ENCODE measurements at regions not wholly inside any gene's neighbourhood (a gene's known extent, or its start where the extent isn't known, plus 50 kb on each side); places are given as distances from the start of the nearest gene placed in this dataset.

- WGBS, 2 experiments (ENCODE audit: extremely low coverage in 2 of 2, insufficient read length in 1 of 2) = no CpG with 5 or more reads among the region's 9 CpGs
- in situ Hi-C loops (cut with MboI; ENCODE audit: low sequenced_read_pairs) = no loop called here
- H4K91ac ChIP-seq (ENCODE audit: insufficient read depth, low read depth, low read length) = no peak overlapping the region
- dilution Hi-C loops (cut with HindIII; ENCODE audit: low sequenced_read_pairs, unreplicated experiment) = no loop called here
- H3K27ac ChIP-seq (ENCODE audit: insufficient read depth, low read length) = no peak overlapping the region
- no peaks in the 10 kb centered on the region for H3K4me1 ChIP-seq (ENCODE audit: control insufficient read depth, insufficient read depth, low read length)
- H3K18ac ChIP-seq (ENCODE audit: low read depth, low read length) = no peak overlapping the region
- no peaks in the 10 kb centered on the region for H3K36me3 ChIP-seq (ENCODE audit: control insufficient read depth, insufficient read depth, low read length)
- H2AK9ac ChIP-seq (replicated peaks; ENCODE audit: low read depth, low read length, poor library complexity) = no peak overlapping the region
- no peaks in the 10 kb centered on the region for H3K79me1 ChIP-seq (ENCODE audit: low read depth in 1 of 2, low read length in 2 of 2)
- H3K9ac ChIP-seq (ENCODE audit: low read depth, low read length) = no peak overlapping the region
- no peak overlapping the region for H3K56ac ChIP-seq (ENCODE audit: extremely low read depth, insufficient read depth, low read length)
- CTCF ChIA-PET = no interaction called here
- H3K27me3 ChIP-seq (ENCODE audit: control insufficient read depth, insufficient read depth, low read length) = no peaks in the 10 kb centered on the region
- intact Hi-C loops (cut with micrococcal nuclease) = no loop called here
- H2AK5ac ChIP-seq (ENCODE audit: low read depth, low read length) = no peak overlapping the region
- no peak overlapping the region for H2BK120ac ChIP-seq (ENCODE audit: low read depth, low read length)
- H2AFZ ChIP-seq (replicated peaks; ENCODE audit: low read length, poor library complexity) = no peak overlapping the region
- H3K9me3 ChIP-seq (ENCODE audit: control insufficient read depth, insufficient read depth, low read length) = peaks cover 46% of the 10 kb centered on the region
- H2BK15ac ChIP-seq (ENCODE audit: low read depth, low read length) = no peak overlapping the region
- no peak overlapping the region for H4K8ac ChIP-seq (ENCODE audit: low read depth in 2 of 2, low read length in 2 of 2)
- H3K9me1 ChIP-seq (ENCODE audit: insufficient read depth, low read length) = no peaks in the 10 kb centered on the region
- H2BK5ac ChIP-seq (ENCODE audit: low read depth, low read length, poor library complexity, severe bottlenecking) = no peak overlapping the region
- no peak overlapping the region for H3K23ac ChIP-seq (ENCODE audit: low read depth, low read length)
- POLR2A ChIA-PET (ENCODE audit: unreplicated experiment) = no interaction called here
- H3K14ac ChIP-seq (replicated peaks; ENCODE audit: low read depth, low read length) = no peak overlapping the region
- no peaks in the 10 kb centered on the region for H4K20me1 ChIP-seq (ENCODE audit: insufficient read depth, low read length)
- no peak overlapping the region for H3K4ac ChIP-seq (ENCODE audit: low read depth, low read length)
- ATAC-seq (ENCODE audit: low read depth) = no peak
- DNase-seq = no peak
- TF ChIP-seq RAD21 (IDR thresholded peaks at IDR 0.05; ENCODE audit: low read length) = no peak
- TF ChIP-seq CEBPB (IDR thresholded peaks at IDR 0.05; ENCODE audit: low read depth, low read length) = no peak
- no peak for TF ChIP-seq MAZ (IDR thresholded peaks at IDR 0.05; ENCODE audit: borderline replicate concordance, low read depth, low read length)
- TF ChIP-seq RFX5 (IDR thresholded peaks at IDR 0.05; ENCODE audit: low read depth, low read length) = no peak
- TF ChIP-seq MXI1 (IDR thresholded peaks at IDR 0.05; ENCODE audit: borderline replicate concordance, low read depth, low read length) = no peak
- TF ChIP-seq BHLHE40 (IDR thresholded peaks at IDR 0.05; ENCODE audit: low read depth, low read length) = no peak
- no peak for TF ChIP-seq RCOR1 (IDR thresholded peaks at IDR 0.05; ENCODE audit: insufficient replicate concordance, low read length)
- TF ChIP-seq MAFK (IDR thresholded peaks at IDR 0.05; ENCODE audit: low read depth, low read length) = no peak
- TF ChIP-seq, protein P1, sequence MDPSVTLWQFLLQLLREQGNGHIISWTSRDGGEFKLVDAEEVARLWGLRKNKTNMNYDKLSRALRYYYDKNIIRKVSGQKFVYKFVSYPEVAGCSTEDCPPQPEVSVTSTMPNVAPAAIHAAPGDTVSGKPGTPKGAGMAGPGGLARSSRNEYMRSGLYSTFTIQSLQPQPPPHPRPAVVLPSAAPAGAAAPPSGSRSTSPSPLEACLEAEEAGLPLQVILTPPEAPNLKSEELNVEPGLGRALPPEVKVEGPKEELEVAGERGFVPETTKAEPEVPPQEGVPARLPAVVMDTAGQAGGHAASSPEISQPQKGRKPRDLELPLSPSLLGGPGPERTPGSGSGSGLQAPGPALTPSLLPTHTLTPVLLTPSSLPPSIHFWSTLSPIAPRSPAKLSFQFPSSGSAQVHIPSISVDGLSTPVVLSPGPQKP (IDR thresholded peaks at IDR 0.05; ENCODE audit: borderline replicate concordance, low read depth, low read length) = no peak
- TF ChIP-seq CHD1 (IDR thresholded peaks at IDR 0.05; ENCODE audit: low read depth, low read length) = no peak
- no peak for TF ChIP-seq CTCF (conservative IDR thresholded peaks at IDR 0.05; ENCODE audit: low read depth, low read length)
- no peak for TF ChIP-seq FOS (IDR thresholded peaks at IDR 0.05; ENCODE audit: low read depth, low read length)
- H4K5ac ChIP-seq (ENCODE audit: low read depth, low read length) = no peak overlapping the region
- no peak overlapping the region for H3K4me2 ChIP-seq (ENCODE audit: low read depth, low read length)
- H3K4me3 ChIP-seq (ENCODE audit: insufficient read depth, low read depth, low read length) = no peak overlapping the region
- BruUV-seq (replicated peaks) = no TSS peak
- H2BK20ac ChIP-seq (ENCODE audit: low read depth, low read length) = no peak overlapping the region
Observed at GRCh38 chr7:156148995-156149394, 336.7 kb upstream of the SHH start.
